BLaER1 (cell line): ENCODE measurements at regions not wholly inside any gene's neighbourhood (a gene's known extent, or its start where the extent isn't known, plus 50 kb on each side); places are given as distances from the start of the nearest gene placed in this dataset.

ENCODE experiments used
- H3K27ac ChIP-seq: shearing (Covaris generic); formaldehyde crosslinking; 2 replicates; pipeline ENCODE4 v1.8.1; 2022
- H3K27me3 ChIP-seq: shearing (Covaris generic); formaldehyde crosslinking; 2 replicates; pipeline ENCODE4 v1.8.1; 2022
- H3K36me3 ChIP-seq: shearing (Covaris generic); formaldehyde crosslinking; 2 replicates; pipeline ENCODE4 v1.8.1; 2022
- H3K4me1 ChIP-seq: shearing (Covaris generic); formaldehyde crosslinking; 2 replicates; pipeline ENCODE4 v1.8.1; 2022
- H3K4me2 ChIP-seq: shearing (Covaris generic); formaldehyde crosslinking; 2 replicates; pipeline ENCODE4 v1.8.1; 2022
- H3K4me3 ChIP-seq: shearing (Covaris generic); formaldehyde crosslinking; 2 replicates; pipeline ENCODE4 v1.8.1; 2022
- H3K9ac ChIP-seq: shearing (Covaris generic); formaldehyde crosslinking; 2 replicates; pipeline ENCODE4 v1.8.1; 2022
- H3K9me3 ChIP-seq: shearing (Covaris generic); formaldehyde crosslinking; 2 replicates; pipeline ENCODE4 v1.8.1; 2022
- H4K20me1 ChIP-seq: shearing (Covaris generic); formaldehyde crosslinking; 2 replicates; pipeline ENCODE4 v1.8.1; 2022
- Cebpa-rat ChIP-seq: shearing (Covaris generic); IDR thresholded peaks from 2 replicates; pipeline ENCODE4 v1.8.1; 2022

GRCh38 chr3:88231632-88232031 lies 81.9 kb downstream of the C3orf38 start:
- H4K20me1 ChIP-seq: no peaks in the 10 kb centered on the region
- H3K36me3 ChIP-seq: no peaks in the 10 kb centered on the region
- no peaks in the 10 kb centered on the region for H3K9me3 ChIP-seq
- no peaks in the 10 kb centered on the region for H3K4me1 ChIP-seq
- no peak overlapping the region for H3K4me2 ChIP-seq
- H3K27me3 ChIP-seq: no peaks in the 10 kb centered on the region
- no peak overlapping the region for H3K9ac ChIP-seq
- no peak for TF ChIP-seq Cebpa-rat
- no peak overlapping the region for H3K27ac ChIP-seq
- no peak overlapping the region for H3K4me3 ChIP-seq

GRCh38 chr3:88235102-88235501 lies 85.3 kb downstream of the C3orf38 start:
- Histone ChIP-seq H3K9me3 (no peaks in the 10 kb centered on the region), H3K4me2 (no peak overlapping the region)
- TF ChIP-seq Cebpa-rat: no peak

DNA sequence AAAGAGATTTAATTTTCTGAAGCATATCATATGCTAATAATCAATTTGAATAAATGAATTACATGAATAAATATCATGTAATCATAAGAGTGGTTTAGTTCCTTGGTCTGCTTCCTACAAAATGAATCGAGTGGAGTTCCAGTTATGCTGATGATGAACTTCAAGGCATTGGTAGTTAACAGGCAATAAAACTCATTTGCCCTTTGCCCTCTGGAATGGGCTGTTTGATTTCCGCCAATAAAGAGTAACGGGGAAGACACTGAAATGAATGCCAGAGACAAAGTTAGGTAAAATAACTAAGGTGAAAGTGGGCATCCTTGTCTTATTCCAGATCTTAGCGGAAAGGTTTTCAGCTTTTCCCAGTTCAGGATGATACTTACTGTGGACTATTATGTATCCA lies 90.1 kb downstream of the C3orf38 start:
- no peaks in the 10 kb centered on the region for H3K4me1 ChIP-seq
- no peak overlapping the region for H3K4me3 ChIP-seq
- no peaks in the 10 kb centered on the region for H3K27me3 ChIP-seq
- no peak for TF ChIP-seq Cebpa-rat
- H3K36me3 ChIP-seq: no peaks in the 10 kb centered on the region
- H4K20me1 ChIP-seq: no peaks in the 10 kb centered on the region
- no peak overlapping the region for H3K4me2 ChIP-seq
- no peak overlapping the region for H3K27ac ChIP-seq
- peaks cover 6% of the 10 kb centered on the region for H3K9me3 ChIP-seq
- H3K9ac ChIP-seq: no peak overlapping the region

More at GRCh38 chr3:88235102-88235501, 85.3 kb downstream of the C3orf38 start:
- Histone ChIP-seq H3K36me3 (no peaks in the 10 kb centered on the region), H3K27me3 (no peaks in the 10 kb centered on the region), H3K4me1 (no peaks in the 10 kb centered on the region), H3K27ac (no peak overlapping the region), H3K4me3 (no peak overlapping the region), H3K9ac (no peak overlapping the region), H4K20me1 (no peaks in the 10 kb centered on the region)

- no peak for TF ChIP-seq Cebpa-rat
- peaks cover 6% of the 10 kb centered on the region for H3K9me3 ChIP-seq
- no peak overlapping the region for H3K27ac ChIP-seq
- no peaks in the 10 kb centered on the region for H4K20me1 ChIP-seq
- H3K36me3 ChIP-seq: no peaks in the 10 kb centered on the region
- H3K4me3 ChIP-seq: no peak overlapping the region
- no peak overlapping the region for H3K4me2 ChIP-seq
- no peak overlapping the region for H3K9ac ChIP-seq
- H3K4me1 ChIP-seq: no peaks in the 10 kb centered on the region
- H3K27me3 ChIP-seq: no peaks in the 10 kb centered on the region
Measured at GRCh38 chr3:88248658-88249057, 98.9 kb downstream of the C3orf38 start.

- H3K4me2 ChIP-seq: no peak overlapping the region
- no peaks in the 10 kb centered on the region for H3K9me3 ChIP-seq
- H4K20me1 ChIP-seq: no peaks in the 10 kb centered on the region
- H3K36me3 ChIP-seq: no peaks in the 10 kb centered on the region
- H3K27me3 ChIP-seq: no peaks in the 10 kb centered on the region
- no peak overlapping the region for H3K9ac ChIP-seq
- H3K4me3 ChIP-seq: no peak overlapping the region
- no peaks in the 10 kb centered on the region for H3K4me1 ChIP-seq
- H3K27ac ChIP-seq: no peak overlapping the region
- TF ChIP-seq Cebpa-rat: no peak
Measured at GRCh38 chr3:88259045-88259444, 109.3 kb downstream of the C3orf38 start.

GRCh38 chr3:88262527-88262926 lies 112.8 kb downstream of the C3orf38 start:
- H3K9me3 ChIP-seq: no peaks in the 10 kb centered on the region
- H3K27me3 ChIP-seq: no peaks in the 10 kb centered on the region
- H4K20me1 ChIP-seq: no peaks in the 10 kb centered on the region
- H3K4me1 ChIP-seq: no peaks in the 10 kb centered on the region
- no peak overlapping the region for H3K4me3 ChIP-seq
- H3K27ac ChIP-seq: no peak overlapping the region
- H3K4me2 ChIP-seq: no peak overlapping the region
- H3K9ac ChIP-seq: no peak overlapping the region
- TF ChIP-seq Cebpa-rat: no peak
- no peaks in the 10 kb centered on the region for H3K36me3 ChIP-seq

- H3K4me3 ChIP-seq: no peak overlapping the region
- no peaks in the 10 kb centered on the region for H3K9me3 ChIP-seq
- no peaks in the 10 kb centered on the region for H4K20me1 ChIP-seq
- no peak overlapping the region for H3K9ac ChIP-seq
- no peaks in the 10 kb centered on the region for H3K4me1 ChIP-seq
- no peaks in the 10 kb centered on the region for H3K36me3 ChIP-seq
- H3K27me3 ChIP-seq: no peaks in the 10 kb centered on the region
- no peak for TF ChIP-seq Cebpa-rat
- H3K4me2 ChIP-seq: no peak overlapping the region
- no peak overlapping the region for H3K27ac ChIP-seq
Measured at GRCh38 chr3:88263417-88264100, 113.8 kb downstream of the C3orf38 start.

DNA sequence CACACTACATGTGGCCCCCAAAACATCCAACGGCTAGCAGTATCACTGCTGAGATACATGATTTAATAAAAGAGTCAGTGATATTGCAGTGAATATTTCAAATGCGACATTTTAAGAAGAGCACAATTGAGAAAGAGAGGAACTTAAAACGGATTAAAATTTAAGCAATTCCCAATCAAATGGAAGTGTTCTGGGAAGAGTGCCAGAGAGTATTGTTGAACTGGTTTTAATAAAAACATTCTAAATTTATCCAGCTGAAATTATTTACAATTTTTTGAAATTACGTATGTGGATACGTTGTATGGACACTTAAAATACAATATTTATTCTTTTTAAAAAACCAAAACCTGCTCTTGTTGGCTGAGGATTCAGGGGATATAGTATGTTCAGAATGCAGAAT lies 117.7 kb downstream of the C3orf38 start:
- no peaks in the 10 kb centered on the region for H3K36me3 ChIP-seq
- no peaks in the 10 kb centered on the region for H3K27me3 ChIP-seq
- H3K9ac ChIP-seq: no peak overlapping the region
- no peaks in the 10 kb centered on the region for H3K9me3 ChIP-seq
- H3K4me3 ChIP-seq: no peak overlapping the region
- H3K27ac ChIP-seq: no peak overlapping the region
- no peaks in the 10 kb centered on the region for H4K20me1 ChIP-seq
- TF ChIP-seq Cebpa-rat: no peak
- H3K4me2 ChIP-seq: no peak overlapping the region
- H3K4me1 ChIP-seq: no peaks in the 10 kb centered on the region

DNA sequence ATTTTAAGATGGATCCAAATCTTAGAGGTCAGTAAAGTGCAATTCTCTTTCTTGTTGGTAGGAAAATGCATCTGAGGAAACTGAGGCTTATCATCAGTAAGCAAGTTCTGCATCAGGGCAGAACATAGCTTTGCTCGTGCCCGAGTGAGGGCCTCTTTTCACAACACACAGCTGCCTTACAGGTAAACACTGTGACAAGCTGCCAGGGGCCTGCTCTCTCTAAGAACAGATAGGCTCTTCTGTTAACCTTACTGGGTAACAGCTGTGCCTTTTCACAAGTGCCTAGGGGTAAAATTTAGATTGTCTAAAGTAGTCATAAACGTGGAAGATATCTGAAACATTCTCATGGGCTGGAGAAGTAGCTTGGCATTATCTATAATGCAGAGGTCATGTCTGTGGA lies 118.1 kb downstream of the C3orf38 start:
- Histone ChIP-seq H3K4me3 (no peak overlapping the region), H3K36me3 (no peaks in the 10 kb centered on the region), H4K20me1 (no peaks in the 10 kb centered on the region), H3K27ac (no peak overlapping the region), H3K4me2 (no peak overlapping the region), H3K27me3 (no peaks in the 10 kb centered on the region), H3K9ac (no peak overlapping the region), H3K9me3 (no peaks in the 10 kb centered on the region), H3K4me1 (no peaks in the 10 kb centered on the region)
- no peak for TF ChIP-seq Cebpa-rat

GRCh38 chr3:88280326-88280725 lies 130.6 kb downstream of the C3orf38 start:
- no peaks in the 10 kb centered on the region for H3K4me1 ChIP-seq
- H3K4me3 ChIP-seq: no peak overlapping the region
- H3K27ac ChIP-seq: no peak overlapping the region
- H4K20me1 ChIP-seq: no peaks in the 10 kb centered on the region
- no peak overlapping the region for H3K9ac ChIP-seq
- no peak for TF ChIP-seq Cebpa-rat
- no peaks in the 10 kb centered on the region for H3K9me3 ChIP-seq
- no peaks in the 10 kb centered on the region for H3K36me3 ChIP-seq
- H3K4me2 ChIP-seq: no peak overlapping the region
- H3K27me3 ChIP-seq: no peaks in the 10 kb centered on the region
